Gastrocnemius medialis (tissue), 4 donors: ENCODE measurements at regions not wholly inside any gene's neighbourhood (a gene's known extent, or its start where the extent isn't known, plus 50 kb on each side); places are given as distances from the start of the nearest gene placed in this dataset.

Experiments used
- POLR2A ChIP-seq, 2 donors: fragments of 450-650 bp; IDR thresholded peaks; one replicate each; pipeline ENCODE4 v1.6.1; 2017; ENCODE audit warnings: antibody characterized with exemption in 2 of 2, mild to moderate bottlenecking in 2 of 2, moderate library complexity in 2 of 2
- TF ChIP-seq, protein P1 (sequence below), 5 experiments: fragments of 450-650 bp in 3 of 5; fragments of 200-600 bp in 2 of 5; sonication (generic) in 2 of 5; IDR thresholded peaks in 4 of 5; conservative IDR thresholded peaks in 1 of 5; 1 replicate in 4 of 5; 2 replicates in 1 of 5; pipeline ENCODE4 v1.5.1; 2016 to 2019; ENCODE audit warnings: antibody characterized with exemption in 5 of 5, mild to moderate bottlenecking in 3 of 5, moderate library complexity in 3 of 5

DNA sequence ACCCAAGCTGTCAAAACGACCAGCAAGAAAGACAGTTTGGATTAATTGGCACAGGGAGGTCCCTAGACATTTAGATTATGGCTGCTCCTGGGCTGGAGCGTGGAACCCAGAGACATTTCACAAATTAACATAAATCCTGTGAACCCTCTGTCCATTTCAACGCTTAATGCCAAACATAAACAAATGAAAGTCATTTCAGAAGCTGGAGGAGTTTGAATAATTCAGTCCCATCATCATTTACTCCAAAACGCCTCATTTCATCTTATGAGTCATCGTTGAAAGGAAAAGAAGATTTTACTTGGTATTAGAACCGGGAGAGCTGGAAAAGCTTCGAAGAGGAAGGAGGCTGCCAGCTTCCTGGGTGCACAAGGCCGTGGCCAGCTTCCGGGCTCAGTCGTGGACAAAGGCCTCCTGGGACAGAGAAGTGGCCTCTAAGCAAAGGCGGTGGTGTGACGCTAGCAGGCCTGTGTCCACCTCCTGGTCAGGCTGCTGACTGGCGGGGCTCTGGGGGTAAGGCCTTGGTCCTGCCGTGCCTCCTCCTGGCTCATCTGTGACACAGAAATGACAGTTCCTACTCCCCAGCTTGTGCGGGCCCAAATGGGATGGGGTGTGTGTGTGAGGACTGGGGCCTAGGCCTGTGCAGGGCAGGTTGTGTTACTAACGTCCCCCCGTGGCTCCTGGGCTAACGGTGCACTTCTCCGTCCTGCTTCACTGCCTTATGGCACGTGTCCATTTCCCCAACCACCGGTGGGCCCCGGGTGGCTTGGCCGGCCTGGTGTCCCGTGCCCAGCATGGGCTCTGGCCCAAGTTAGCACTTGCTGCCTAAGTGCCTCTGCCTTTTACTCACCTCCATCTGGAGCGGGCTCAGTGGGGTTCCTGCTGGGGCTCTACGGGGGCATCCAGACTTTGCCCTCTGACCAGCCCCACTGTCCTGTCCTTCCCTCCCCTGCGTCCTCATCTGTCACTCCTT lies 71.6 kb downstream of the RRM2 start:
- TF ChIP-seq, protein P1, sequence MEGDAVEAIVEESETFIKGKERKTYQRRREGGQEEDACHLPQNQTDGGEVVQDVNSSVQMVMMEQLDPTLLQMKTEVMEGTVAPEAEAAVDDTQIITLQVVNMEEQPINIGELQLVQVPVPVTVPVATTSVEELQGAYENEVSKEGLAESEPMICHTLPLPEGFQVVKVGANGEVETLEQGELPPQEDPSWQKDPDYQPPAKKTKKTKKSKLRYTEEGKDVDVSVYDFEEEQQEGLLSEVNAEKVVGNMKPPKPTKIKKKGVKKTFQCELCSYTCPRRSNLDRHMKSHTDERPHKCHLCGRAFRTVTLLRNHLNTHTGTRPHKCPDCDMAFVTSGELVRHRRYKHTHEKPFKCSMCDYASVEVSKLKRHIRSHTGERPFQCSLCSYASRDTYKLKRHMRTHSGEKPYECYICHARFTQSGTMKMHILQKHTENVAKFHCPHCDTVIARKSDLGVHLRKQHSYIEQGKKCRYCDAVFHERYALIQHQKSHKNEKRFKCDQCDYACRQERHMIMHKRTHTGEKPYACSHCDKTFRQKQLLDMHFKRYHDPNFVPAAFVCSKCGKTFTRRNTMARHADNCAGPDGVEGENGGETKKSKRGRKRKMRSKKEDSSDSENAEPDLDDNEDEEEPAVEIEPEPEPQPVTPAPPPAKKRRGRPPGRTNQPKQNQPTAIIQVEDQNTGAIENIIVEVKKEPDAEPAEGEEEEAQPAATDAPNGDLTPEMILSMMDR (IDR thresholded peaks at IDR 0.05 in 4 of 5, conservative IDR thresholded peaks at IDR 0.05 in 1 of 5): no peak
- no peak for TF ChIP-seq POLR2A (IDR thresholded peaks at IDR 0.05)
